PFSK-1 (cell line): ENCODE measurements at regions not wholly inside any gene's neighbourhood (a gene's known extent, or its start where the extent isn't known, plus 50 kb on each side); places are given as distances from the start of the nearest gene placed in this dataset.

Source experiments
- POLR2AphosphoS5 ChIP-seq: IDR thresholded peaks from 2 replicates; pipeline ENCODE4 v1.6.1; 2012; ENCODE audit warnings: low read depth, mild to moderate bottlenecking, control low read depth, low read length, moderate library complexity
- TAF1 ChIP-seq: IDR thresholded peaks from 2 replicates; pipeline ENCODE4 v1.6.1; 2012; ENCODE audit warnings: low read length, control low read depth, borderline replicate concordance; ENCODE audit not compliant: insufficient read depth
- TF ChIP-seq, protein P1 (sequence below), 2 experiments: IDR thresholded peaks; 2 replicates each; pipeline versions ENCODE4 v1.6.1 to v1.8.0; 2011 to 2012; ENCODE audit warnings: low read depth in 2 of 2, low read length in 2 of 2, control low read depth in 1 of 2, inconsistent platforms in 1 of 2, mild to moderate bottlenecking in 1 of 2, moderate library complexity in 1 of 2; ENCODE audit not compliant: insufficient read depth in 1 of 2

DNA sequence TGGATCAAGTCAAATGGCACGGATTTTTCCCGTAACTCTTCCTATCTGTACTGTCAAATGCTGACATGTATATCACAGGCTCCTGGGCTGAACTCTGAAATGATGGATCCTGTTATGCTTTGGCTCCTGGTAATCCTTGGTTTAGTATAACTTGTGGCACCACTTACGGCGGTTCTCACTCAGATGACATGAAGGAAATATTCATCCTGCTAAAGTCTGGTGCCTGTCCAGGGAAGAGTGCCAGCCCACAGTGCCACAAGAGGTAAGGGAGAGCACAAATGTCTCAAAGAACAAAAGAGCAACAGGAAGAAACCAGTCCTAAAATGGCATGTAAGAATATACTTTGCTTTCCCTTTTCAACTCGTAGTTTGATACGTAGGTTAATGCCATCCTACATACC, 93.1 kb upstream of the TAB2 start:
- TF ChIP-seq, protein P1, sequence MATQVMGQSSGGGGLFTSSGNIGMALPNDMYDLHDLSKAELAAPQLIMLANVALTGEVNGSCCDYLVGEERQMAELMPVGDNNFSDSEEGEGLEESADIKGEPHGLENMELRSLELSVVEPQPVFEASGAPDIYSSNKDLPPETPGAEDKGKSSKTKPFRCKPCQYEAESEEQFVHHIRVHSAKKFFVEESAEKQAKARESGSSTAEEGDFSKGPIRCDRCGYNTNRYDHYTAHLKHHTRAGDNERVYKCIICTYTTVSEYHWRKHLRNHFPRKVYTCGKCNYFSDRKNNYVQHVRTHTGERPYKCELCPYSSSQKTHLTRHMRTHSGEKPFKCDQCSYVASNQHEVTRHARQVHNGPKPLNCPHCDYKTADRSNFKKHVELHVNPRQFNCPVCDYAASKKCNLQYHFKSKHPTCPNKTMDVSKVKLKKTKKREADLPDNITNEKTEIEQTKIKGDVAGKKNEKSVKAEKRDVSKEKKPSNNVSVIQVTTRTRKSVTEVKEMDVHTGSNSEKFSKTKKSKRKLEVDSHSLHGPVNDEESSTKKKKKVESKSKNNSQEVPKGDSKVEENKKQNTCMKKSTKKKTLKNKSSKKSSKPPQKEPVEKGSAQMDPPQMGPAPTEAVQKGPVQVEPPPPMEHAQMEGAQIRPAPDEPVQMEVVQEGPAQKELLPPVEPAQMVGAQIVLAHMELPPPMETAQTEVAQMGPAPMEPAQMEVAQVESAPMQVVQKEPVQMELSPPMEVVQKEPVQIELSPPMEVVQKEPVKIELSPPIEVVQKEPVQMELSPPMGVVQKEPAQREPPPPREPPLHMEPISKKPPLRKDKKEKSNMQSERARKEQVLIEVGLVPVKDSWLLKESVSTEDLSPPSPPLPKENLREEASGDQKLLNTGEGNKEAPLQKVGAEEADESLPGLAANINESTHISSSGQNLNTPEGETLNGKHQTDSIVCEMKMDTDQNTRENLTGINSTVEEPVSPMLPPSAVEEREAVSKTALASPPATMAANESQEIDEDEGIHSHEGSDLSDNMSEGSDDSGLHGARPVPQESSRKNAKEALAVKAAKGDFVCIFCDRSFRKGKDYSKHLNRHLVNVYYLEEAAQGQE (IDR thresholded peaks at IDR 0.05; ENCODE audit: insufficient read depth in 1 of 2, low read depth in 2 of 2, low read length in 2 of 2): no peak
- TF ChIP-seq POLR2AphosphoS5 (no peak), TAF1 (no peak)
